OCI-LY3 (cell line): ENCODE measurements at regions not wholly inside any gene's neighbourhood (a gene's known extent, or its start where the extent isn't known, plus 50 kb on each side); places are given as distances from the start of the nearest gene placed in this dataset.

Experiments used
- CTCF ChIP-seq: fragments of 200-600, 300-600 bp; sonication (generic); IDR thresholded peaks from 2 replicates; pipeline ENCODE4 v1.5.1; 2014; ENCODE audit warnings: antibody characterized with exemption, low read length, low read depth
- EZH2phosphoT487 ChIP-seq: fragments of 200-600 bp; shearing (Covaris generic); IDR thresholded peaks from 2 replicates; pipeline ENCODE4 v1.6.1; 2018; ENCODE audit warnings: antibody characterized with exemption, mixed run types, low read depth

GRCh38 chr4:34187056-34187455 is 2057.3 kb downstream of the ARAP2 start:
- no peak for TF ChIP-seq CTCF
- TF ChIP-seq EZH2phosphoT487 = no peak
